ENCODE measurements at regions not wholly inside any gene's neighbourhood (a gene's known extent, or its start where the extent isn't known, plus 50 kb on each side); places are given as distances from the start of the nearest gene placed in this dataset.

GRCh38 chr3:19598870-19599269, 335.1 kb downstream of the EFHB start:
- no peak for TF ChIP-seq EZH2phosphoT487 (IDR thresholded peaks at IDR 0.05; ENCODE audit: borderline replicate concordance)
- TF ChIP-seq CTCF (conservative IDR thresholded peaks at IDR 0.05; ENCODE audit: low read length), result no peak
